Panc1 (cell line): ENCODE measurements at regions not wholly inside any gene's neighbourhood (a gene's known extent, or its start where the extent isn't known, plus 50 kb on each side); places are given as distances from the start of the nearest gene placed in this dataset.
"Not testable (repeated sequence)": the region's sequence is repeated elsewhere in the genome, so short reads cannot be mapped to it uniquely, and the experiment has no call there.

Experiments used
- CTCF ChIP-seq: fragments of 450-650 bp; IDR thresholded peaks from 2 replicates; pipeline ENCODE4 v1.5.1; 2017; ENCODE audit warnings: mild to moderate bottlenecking
- POLR2AphosphoS5 ChIP-seq: IDR thresholded peaks from 2 replicates; pipeline ENCODE4 v1.6.1; 2012; ENCODE audit warnings: mild to moderate bottlenecking, low read depth, low read length, moderate library complexity
- REST ChIP-seq, 2 experiments: IDR thresholded peaks; 2 replicates each; pipeline ENCODE4 v1.6.1; 2011 to 2012; ENCODE audit warnings: low read depth in 2 of 2, control low read depth in 1 of 2, low read length in 1 of 2, mild to moderate bottlenecking in 1 of 2, moderate library complexity in 1 of 2; ENCODE audit not compliant: insufficient read depth in 1 of 2
- SIN3A ChIP-seq: IDR thresholded peaks from 2 replicates; pipeline ENCODE4 v1.6.1; 2012; ENCODE audit warnings: low read depth, mild to moderate bottlenecking, low read length, moderate library complexity, borderline replicate concordance; ENCODE audit not compliant: insufficient read depth
- TCF7L2 ChIP-seq: IDR thresholded peaks from 2 replicates; pipeline ENCODE4 v1.6.1; 2011; ENCODE audit warnings: mild to moderate bottlenecking, low read depth, low read length, inconsistent platforms

GRCh38 chr4:4057226-4057625 is 169.5 kb downstream of the OTOP1 start:
- TF ChIP-seq CTCF; POLR2AphosphoS5; REST (IDR thresholded peaks at IDR 0.05; ENCODE audit: insufficient read depth in 1 of 2, low read depth in 2 of 2, low read length in 1 of 2); TCF7L2; SIN3A: not testable (repeated sequence)
